NB4 (cell line): ENCODE measurements at regions not wholly inside any gene's neighbourhood (a gene's known extent, or its start where the extent isn't known, plus 50 kb on each side); places are given as distances from the start of the nearest gene placed in this dataset.

Experiments used
- CTCF ChIP-seq: IDR thresholded peaks from one replicate; pipeline ENCODE4 v1.5.1; 2012; ENCODE audit warnings: low read depth, low read length
- POLR2A ChIP-seq: IDR thresholded peaks from 2 replicates; pipeline ENCODE4 v1.6.1; 2011; ENCODE audit warnings: mild to moderate bottlenecking; ENCODE audit not compliant: insufficient read length; ENCODE audit errors: extremely low read depth

GRCh38 chr20:61117725-61118124 lies 134.3 kb upstream of the CDH4 start:
- no peak for TF ChIP-seq POLR2A
- no peak for TF ChIP-seq CTCF
